ENCODE measurements at regions not wholly inside any gene's neighbourhood (a gene's known extent, or its start where the extent isn't known, plus 50 kb on each side); places are given as distances from the start of the nearest gene placed in this dataset.

- H3K36me3 ChIP-seq (ENCODE audit: insufficient read depth, low read length) = no peaks in the 10 kb centered on the region
- no peak overlapping the region for H3K27ac Mint-ChIP-seq (ENCODE audit: unreplicated experiment)
- no peak for FAIRE-seq
These were observed 75.3 kb upstream of the SNRPN start for GRCh38 chr15:24879492-24879891.

DNA sequence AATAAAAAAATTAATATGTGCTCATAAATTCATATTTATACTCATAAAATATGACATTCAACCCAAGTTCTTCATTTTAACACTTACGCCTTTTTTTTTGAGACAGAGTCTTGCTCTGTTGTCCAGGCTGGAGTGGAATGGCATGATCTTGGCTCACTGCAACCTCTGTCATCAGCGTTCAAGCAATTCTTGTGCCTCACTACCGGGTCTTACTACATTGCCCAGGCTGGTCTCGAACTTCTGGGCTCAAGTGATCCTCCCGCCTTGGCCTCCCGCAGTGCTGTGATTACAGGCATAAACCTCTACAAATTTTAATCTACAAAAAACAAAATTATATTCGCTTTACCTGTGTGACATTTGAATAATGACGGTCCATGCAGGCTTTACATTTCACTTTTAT, 74.1 kb upstream of the SNRPN start:
- Histone ChIP-seq H3K27ac (ENCODE audit: low read depth, low read length) (no peak overlapping the region), H4K20me1 (ENCODE audit: insufficient read depth, low read length) (no peaks in the 10 kb centered on the region), H3K27me3 (ENCODE audit: insufficient read depth, low read length) (no peaks in the 10 kb centered on the region), H3K4me3 (ENCODE audit: insufficient read depth, low read depth, low read length) (no peak overlapping the region), H3K9me3 (ENCODE audit: insufficient read depth, low read depth, low read length) (no peaks in the 10 kb centered on the region), H3K9ac (ENCODE audit: low read length) (no peak overlapping the region), H2AFZ (ENCODE audit: low read depth, low read length) (no peak overlapping the region), H3K36me3 (ENCODE audit: insufficient read depth, low read length) (no peaks in the 10 kb centered on the region), H3K4me2 (ENCODE audit: low read length) (no peak overlapping the region), H3K79me2 (ENCODE audit: insufficient read depth, low read length) (no peaks in the 10 kb centered on the region), H3K4me1 (ENCODE audit: insufficient read depth, low read length) (no peaks in the 10 kb centered on the region)
- H3K9me3 Mint-ChIP-seq (ENCODE audit: unreplicated experiment) = no peaks in the 10 kb centered on the region
- TF ChIP-seq EZH2 (IDR thresholded peaks at IDR 0.05; ENCODE audit: insufficient read depth, low read length) (no peak), CTCF (IDR thresholded peaks at IDR 0.05; ENCODE audit: insufficient read depth, low read depth, low read length) (no peak)
- H3K27ac Mint-ChIP-seq (ENCODE audit: unreplicated experiment) = no peak overlapping the region
- DNase-seq (ENCODE audit: low read depth) = no peak
- H3K4me1 Mint-ChIP-seq (ENCODE audit: low read depth, unreplicated experiment) = peaks cover 7% of the 10 kb centered on the region
- FAIRE-seq = no peak
- H3K4me3 Mint-ChIP-seq (ENCODE audit: unreplicated experiment) = no peak overlapping the region
- H3K36me3 Mint-ChIP-seq (ENCODE audit: low read depth, unreplicated experiment) = peaks cover 4% of the 10 kb centered on the region
- H3K27me3 Mint-ChIP-seq (ENCODE audit: low read depth, unreplicated experiment) = no peaks in the 10 kb centered on the region

More at GRCh38 chr15:24879492-24879891, 75.3 kb upstream of the SNRPN start:
- H3K9ac ChIP-seq (ENCODE audit: low read length) = no peak overlapping the region
- Mint-ChIP-seq H3K27me3 (ENCODE audit: low read depth, unreplicated experiment) (no peaks in the 10 kb centered on the region), H3K4me1 (ENCODE audit: low read depth, unreplicated experiment) (peaks cover 2% of the 10 kb centered on the region), H3K9me3 (ENCODE audit: unreplicated experiment) (no peaks in the 10 kb centered on the region), H3K4me3 (ENCODE audit: unreplicated experiment) (no peak overlapping the region), H3K36me3 (ENCODE audit: low read depth, unreplicated experiment) (peaks cover 4% of the 10 kb centered on the region)
- H4K20me1 ChIP-seq (ENCODE audit: insufficient read depth, low read length) = no peaks in the 10 kb centered on the region
- no peak overlapping the region for H3K4me2 ChIP-seq (ENCODE audit: low read length)
- no peaks in the 10 kb centered on the region for H3K27me3 ChIP-seq (ENCODE audit: insufficient read depth, low read length)
- H3K4me3 ChIP-seq (ENCODE audit: insufficient read depth, low read depth, low read length) = no peak overlapping the region
- no peak for DNase-seq (ENCODE audit: low read depth)
- no peaks in the 10 kb centered on the region for H3K9me3 ChIP-seq (ENCODE audit: insufficient read depth, low read depth, low read length)
- H3K27ac ChIP-seq (ENCODE audit: low read depth, low read length) = no peak overlapping the region
- TF ChIP-seq EZH2 (IDR thresholded peaks at IDR 0.05; ENCODE audit: insufficient read depth, low read length) (no peak), CTCF (IDR thresholded peaks at IDR 0.05; ENCODE audit: insufficient read depth, low read depth, low read length) (no peak)
- H3K79me2 ChIP-seq (ENCODE audit: insufficient read depth, low read length) = peaks cover 3% of the 10 kb centered on the region
- no peaks in the 10 kb centered on the region for H3K4me1 ChIP-seq (ENCODE audit: insufficient read depth, low read length)
- H2AFZ ChIP-seq (ENCODE audit: low read depth, low read length) = no peak overlapping the region

GRCh38 chr15:24886538-24886937, 68.2 kb upstream of the SNRPN start:
- no peak overlapping the region for H3K4me3 Mint-ChIP-seq (ENCODE audit: unreplicated experiment)
- no peak overlapping the region for H3K9ac ChIP-seq (ENCODE audit: low read length)
- no peak overlapping the region for H3K4me3 ChIP-seq (ENCODE audit: insufficient read depth, low read depth, low read length)
- H3K4me2 ChIP-seq (ENCODE audit: low read length) = no peak overlapping the region
- H3K27me3 Mint-ChIP-seq (ENCODE audit: low read depth, unreplicated experiment) = no peaks in the 10 kb centered on the region
- H3K4me1 Mint-ChIP-seq (ENCODE audit: low read depth, unreplicated experiment) = peaks cover 7% of the 10 kb centered on the region
- H3K79me2 ChIP-seq (ENCODE audit: insufficient read depth, low read length) = no peaks in the 10 kb centered on the region
- TF ChIP-seq CTCF (IDR thresholded peaks at IDR 0.05; ENCODE audit: insufficient read depth, low read depth, low read length) = no peak
- TF ChIP-seq EZH2 (IDR thresholded peaks at IDR 0.05; ENCODE audit: insufficient read depth, low read length) = no peak
- no peaks in the 10 kb centered on the region for H3K36me3 ChIP-seq (ENCODE audit: insufficient read depth, low read length)
- peaks cover 4% of the 10 kb centered on the region for H3K36me3 Mint-ChIP-seq (ENCODE audit: low read depth, unreplicated experiment)
- no peaks in the 10 kb centered on the region for H4K20me1 ChIP-seq (ENCODE audit: insufficient read depth, low read length)
- H3K4me1 ChIP-seq (ENCODE audit: insufficient read depth, low read length) = no peaks in the 10 kb centered on the region
- FAIRE-seq (no peak), DNase-seq (ENCODE audit: low read depth) (no peak)
- H3K27ac ChIP-seq (ENCODE audit: low read depth, low read length) = no peak overlapping the region
- H3K9me3 ChIP-seq (ENCODE audit: insufficient read depth, low read depth, low read length) = no peaks in the 10 kb centered on the region
- H3K9me3 Mint-ChIP-seq (ENCODE audit: unreplicated experiment) = no peaks in the 10 kb centered on the region
- no peak overlapping the region for H3K27ac Mint-ChIP-seq (ENCODE audit: unreplicated experiment)
- no peak overlapping the region for H2AFZ ChIP-seq (ENCODE audit: low read depth, low read length)
- H3K27me3 ChIP-seq (ENCODE audit: insufficient read depth, low read length) = no peaks in the 10 kb centered on the region
